ENCODE measurements at regions not wholly inside any gene's neighbourhood (a gene's known extent, or its start where the extent isn't known, plus 50 kb on each side); places are given as distances from the start of the nearest gene placed in this dataset.

GRCh38 chr2:145360129-145360790 lies 840.3 kb upstream of the ZEB2 start:
- H3K9me3 ChIP-seq (ENCODE audit: low read depth, low read length, poor library complexity, severe bottlenecking), result no peaks in the 10 kb centered on the region
- ChIA-PET CTCF (no interaction called here), POLR2A (ENCODE audit: low non-redundant PET) (no interaction called here)
- H3K27ac ChIP-seq (ENCODE audit: low read depth, low read length, poor library complexity, severe bottlenecking), result no peak overlapping the region
- H3K36me3 ChIP-seq (ENCODE audit: insufficient read depth, low read length, poor library complexity, severe bottlenecking), result no peaks in the 10 kb centered on the region
- BruUV-seq (replicated peaks), result no TSS peak
- no peak for TF ChIP-seq EZH2 (IDR thresholded peaks at IDR 0.05; ENCODE audit: borderline replicate concordance, low read depth, low read length, poor library complexity, severe bottlenecking)
- H3K4me1 ChIP-seq (ENCODE audit: insufficient read depth, low read length, poor library complexity, severe bottlenecking), result peaks cover 7% of the 10 kb centered on the region
- intact Hi-C loops (cut with micrococcal nuclease; ENCODE audit: unreplicated experiment), result no loop called here
- H3K27me3 ChIP-seq (replicated peaks; ENCODE audit: insufficient read depth, low read depth, low read length, poor library complexity), result no peaks in the 10 kb centered on the region
- no peak for DNase-seq (ENCODE audit: low spot score)
- no peak overlapping the region for H3K4me3 ChIP-seq (ENCODE audit: low read depth, low read length, poor library complexity, severe bottlenecking)

- Histone ChIP-seq H3K27me3 (replicated peaks; ENCODE audit: insufficient read depth, low read depth, low read length, poor library complexity) (no peaks in the 10 kb centered on the region), H3K9me3 (ENCODE audit: low read depth, low read length, poor library complexity, severe bottlenecking) (no peaks in the 10 kb centered on the region), H3K4me1 (ENCODE audit: insufficient read depth, low read length, poor library complexity, severe bottlenecking) (peaks cover 7% of the 10 kb centered on the region), H3K4me3 (ENCODE audit: low read depth, low read length, poor library complexity, severe bottlenecking) (no peak overlapping the region), H3K36me3 (ENCODE audit: insufficient read depth, low read length, poor library complexity, severe bottlenecking) (no peaks in the 10 kb centered on the region), H3K27ac (ENCODE audit: low read depth, low read length, poor library complexity, severe bottlenecking) (no peak overlapping the region)
- DNase-seq (ENCODE audit: low spot score), result no peak
- ChIA-PET CTCF (no interaction called here), POLR2A (ENCODE audit: low non-redundant PET) (no interaction called here)
- intact Hi-C loops (cut with micrococcal nuclease; ENCODE audit: unreplicated experiment), result no loop called here
- TF ChIP-seq EZH2 (IDR thresholded peaks at IDR 0.05; ENCODE audit: borderline replicate concordance, low read depth, low read length, poor library complexity, severe bottlenecking) (no peak), CTCF (conservative IDR thresholded peaks at IDR 0.05; ENCODE audit: low read depth, low read length) (no peak)
- no TSS peak for BruUV-seq (replicated peaks)
Measured at GRCh38 chr2:145359561-145359960, 839.6 kb upstream of the ZEB2 start.

- H3K36me3 ChIP-seq (ENCODE audit: insufficient read depth, low read length, poor library complexity, severe bottlenecking), result no peaks in the 10 kb centered on the region
- ChIA-PET POLR2A (ENCODE audit: low non-redundant PET) (no interaction called here), CTCF (no interaction called here)
- no peaks in the 10 kb centered on the region for H3K27me3 ChIP-seq (replicated peaks; ENCODE audit: insufficient read depth, low read depth, low read length, poor library complexity)
- no peak for DNase-seq (ENCODE audit: low spot score)
- intact Hi-C loops (cut with micrococcal nuclease; ENCODE audit: unreplicated experiment), result no loop called here
- no TSS peak for BruUV-seq (replicated peaks)
- no peak overlapping the region for H3K4me3 ChIP-seq (ENCODE audit: low read depth, low read length, poor library complexity, severe bottlenecking)
- H3K9me3 ChIP-seq (ENCODE audit: low read depth, low read length, poor library complexity, severe bottlenecking), result no peaks in the 10 kb centered on the region
- H3K27ac ChIP-seq (ENCODE audit: low read depth, low read length, poor library complexity, severe bottlenecking), result no peak overlapping the region
- peaks cover 22% of the 10 kb centered on the region for H3K4me1 ChIP-seq (ENCODE audit: insufficient read depth, low read length, poor library complexity, severe bottlenecking)
- TF ChIP-seq EZH2 (IDR thresholded peaks at IDR 0.05; ENCODE audit: borderline replicate concordance, low read depth, low read length, poor library complexity, severe bottlenecking) (no peak), CTCF (conservative IDR thresholded peaks at IDR 0.05; ENCODE audit: low read depth, low read length) (no peak)
Measured at GRCh38 chr2:145356056-145356455, 836.1 kb upstream of the ZEB2 start.

GRCh38 chr2:145352484-145352883 lies 832.6 kb upstream of the ZEB2 start:
- Histone ChIP-seq H3K27me3 (replicated peaks; ENCODE audit: insufficient read depth, low read depth, low read length, poor library complexity) (no peaks in the 10 kb centered on the region), H3K4me1 (ENCODE audit: insufficient read depth, low read length, poor library complexity, severe bottlenecking) (peaks cover 15% of the 10 kb centered on the region), H3K27ac (ENCODE audit: low read depth, low read length, poor library complexity, severe bottlenecking) (no peak overlapping the region), H3K9me3 (ENCODE audit: low read depth, low read length, poor library complexity, severe bottlenecking) (no peaks in the 10 kb centered on the region), H3K36me3 (ENCODE audit: insufficient read depth, low read length, poor library complexity, severe bottlenecking) (no peaks in the 10 kb centered on the region), H3K4me3 (ENCODE audit: low read depth, low read length, poor library complexity, severe bottlenecking) (no peak overlapping the region)
- POLR2A ChIA-PET (ENCODE audit: low non-redundant PET), result interaction anchor here (0.5 kb wide), 1 partner anchor 28 kb away, joined by 7 read pairs; no protein-coding TSS in a partner anchor
- CTCF ChIA-PET, result no interaction called here
- intact Hi-C loops (cut with micrococcal nuclease; ENCODE audit: unreplicated experiment), result no loop called here
- no TSS peak for BruUV-seq (replicated peaks)
- TF ChIP-seq EZH2 (IDR thresholded peaks at IDR 0.05; ENCODE audit: borderline replicate concordance, low read depth, low read length, poor library complexity, severe bottlenecking) (no peak), CTCF (conservative IDR thresholded peaks at IDR 0.05; ENCODE audit: low read depth, low read length) (no peak)
- peak; percentile 21 for DNase-seq (ENCODE audit: low spot score)
